ENCODE measurements at regions not wholly inside any gene's neighbourhood (a gene's known extent, or its start where the extent isn't known, plus 50 kb on each side); places are given as distances from the start of the nearest gene placed in this dataset.

DNA sequence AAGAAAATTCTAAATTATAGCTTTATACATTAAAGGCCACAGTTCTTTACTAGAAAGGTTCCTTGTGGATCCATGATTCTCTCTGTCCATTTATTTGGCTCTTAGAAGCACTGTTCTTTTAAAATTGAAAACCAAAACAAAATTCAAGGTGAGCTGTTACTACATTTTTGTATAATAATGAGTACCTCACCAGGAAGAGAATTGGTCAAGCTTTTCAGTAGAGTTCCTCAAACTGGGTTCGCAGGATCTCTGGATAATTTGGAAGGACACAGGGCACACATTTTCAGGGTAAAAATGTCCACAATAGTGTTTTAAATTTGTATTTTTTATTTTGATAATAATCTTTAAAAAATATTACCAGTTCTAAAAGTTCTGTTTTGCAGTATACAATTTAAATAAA is 93.0 kb downstream of the PPP1R3A start:
- DNase-seq (ENCODE audit: low read depth, low spot score) = no peak

DNA sequence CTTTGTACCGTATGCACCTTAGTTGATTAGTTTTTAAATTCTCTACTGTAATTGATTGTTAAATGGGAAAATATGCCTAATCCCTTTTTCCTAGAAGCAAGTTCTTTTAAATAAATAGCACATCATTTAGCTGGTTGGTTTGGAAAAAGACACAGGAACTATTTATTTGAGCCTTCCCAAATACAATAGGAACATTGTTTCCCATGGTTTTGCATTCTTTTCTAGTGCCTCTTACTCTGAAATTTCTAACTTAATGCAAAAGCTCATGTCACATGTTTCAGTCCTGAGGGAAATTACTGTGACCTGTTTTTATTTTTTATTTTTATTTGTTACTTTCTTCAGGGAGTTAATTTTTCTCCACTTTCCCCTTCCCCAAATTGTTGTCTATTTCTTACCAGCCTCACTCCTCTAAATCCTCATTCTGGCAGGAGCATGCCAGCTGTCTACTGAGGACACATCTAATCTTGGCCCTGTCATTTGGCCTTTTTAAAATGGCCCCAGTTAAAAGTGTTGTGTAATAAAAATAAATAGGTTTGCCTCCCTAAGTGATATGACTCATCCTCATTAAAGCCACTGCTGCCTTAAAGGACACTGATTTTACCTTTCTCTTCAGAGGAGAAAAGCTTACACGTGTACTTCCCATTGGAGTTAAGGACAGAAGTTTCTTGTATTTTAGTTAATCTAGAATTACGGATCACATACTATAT is 94.5 kb downstream of the PPP1R3A start:
- DNase-seq (ENCODE audit: low read depth, low spot score) = no peak

DNA sequence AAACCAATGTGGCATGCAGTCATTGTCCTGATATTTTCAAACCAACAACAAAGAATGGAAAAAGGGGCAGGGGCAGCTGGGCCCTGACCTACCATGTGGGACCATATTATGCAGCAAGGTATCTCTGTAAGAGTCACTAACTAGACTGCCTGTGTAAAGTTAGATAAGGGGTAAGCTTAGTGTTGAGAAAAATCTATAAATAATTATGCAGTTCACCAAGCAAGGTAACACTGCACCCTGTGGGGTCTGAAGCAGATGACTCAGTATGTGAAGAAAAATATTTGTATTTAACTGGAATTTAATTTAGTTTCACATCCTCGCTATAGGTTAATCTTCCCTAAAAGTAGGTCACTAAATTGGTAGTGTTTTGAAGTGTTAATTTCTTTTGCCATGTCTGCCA is 99.3 kb downstream of the PPP1R3A start:
- DNase-seq (ENCODE audit: low read depth, low spot score) = no peak

DNA sequence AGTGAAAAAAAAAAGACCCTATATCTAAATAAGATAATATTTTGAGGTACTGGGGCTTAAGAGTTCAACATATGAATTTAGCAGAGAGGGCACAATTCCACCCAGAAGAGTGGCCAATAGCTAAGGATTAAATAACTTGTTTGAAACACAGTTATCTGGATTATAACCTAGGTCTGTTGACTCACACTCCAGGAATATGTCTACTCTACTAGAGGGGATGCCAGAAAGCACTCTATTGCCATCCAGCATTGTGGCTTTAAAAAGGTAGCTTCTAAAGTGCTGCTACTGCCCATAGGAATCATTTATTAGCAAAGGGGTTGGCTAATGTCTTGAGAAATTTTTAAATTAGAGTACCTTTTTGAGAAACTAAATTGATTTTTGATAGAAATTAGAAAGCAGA is 102.2 kb downstream of the PPP1R3A start:
- no peak for DNase-seq (ENCODE audit: low read depth, low spot score)

DNA sequence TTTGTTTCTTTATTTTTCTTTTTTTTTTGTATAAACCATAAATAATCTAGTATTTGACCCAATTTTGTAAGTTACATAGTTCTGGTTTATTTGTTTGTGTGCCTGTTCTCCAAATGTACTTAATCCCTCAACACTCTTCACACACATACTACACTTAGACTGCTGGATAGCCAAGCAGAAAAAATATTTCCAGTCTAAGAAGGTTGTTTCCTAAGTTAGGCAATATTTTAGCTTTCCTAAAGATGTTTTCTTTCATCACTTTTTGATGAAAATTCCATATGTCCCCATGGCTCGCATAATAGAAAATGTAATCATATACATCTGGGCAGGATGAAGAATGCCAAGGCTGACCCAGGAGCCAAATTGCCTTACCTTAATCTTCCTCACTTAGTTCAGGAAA is 105.3 kb downstream of the PPP1R3A start:
- DNase-seq (ENCODE audit: low read depth, low spot score) = no peak

DNA sequence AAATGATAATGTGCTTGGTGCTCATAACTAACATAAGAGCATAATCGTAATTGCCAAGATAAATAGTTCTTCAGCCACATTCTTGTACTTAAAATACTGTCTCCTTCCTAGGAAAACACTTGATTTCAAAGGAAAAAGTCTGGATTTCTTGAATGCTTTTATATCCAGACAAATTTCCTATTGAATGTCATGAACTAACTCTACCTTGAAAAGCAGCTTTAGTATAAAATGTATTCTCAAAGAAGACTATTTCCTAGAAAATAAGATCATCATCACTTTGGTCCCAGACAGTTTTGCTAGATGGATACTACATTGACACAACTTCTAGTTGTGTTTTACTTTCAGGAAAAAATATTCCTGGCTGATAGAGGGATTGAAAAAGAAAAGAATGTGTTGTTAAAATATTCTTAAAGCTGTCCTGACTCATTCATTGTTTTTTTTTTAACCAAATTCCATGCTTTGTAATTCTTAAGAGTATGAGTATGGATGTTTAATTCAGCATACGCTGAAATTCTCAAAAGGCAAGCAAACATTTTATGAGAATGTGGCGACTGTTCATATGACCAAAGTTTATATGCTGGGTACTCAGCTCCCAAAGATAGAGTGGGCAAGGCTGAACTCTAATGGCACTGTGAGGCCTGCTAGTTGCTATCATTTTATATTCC is 106.1 kb downstream of the PPP1R3A start:
- no peak for DNase-seq (ENCODE audit: low read depth, low spot score)

DNA sequence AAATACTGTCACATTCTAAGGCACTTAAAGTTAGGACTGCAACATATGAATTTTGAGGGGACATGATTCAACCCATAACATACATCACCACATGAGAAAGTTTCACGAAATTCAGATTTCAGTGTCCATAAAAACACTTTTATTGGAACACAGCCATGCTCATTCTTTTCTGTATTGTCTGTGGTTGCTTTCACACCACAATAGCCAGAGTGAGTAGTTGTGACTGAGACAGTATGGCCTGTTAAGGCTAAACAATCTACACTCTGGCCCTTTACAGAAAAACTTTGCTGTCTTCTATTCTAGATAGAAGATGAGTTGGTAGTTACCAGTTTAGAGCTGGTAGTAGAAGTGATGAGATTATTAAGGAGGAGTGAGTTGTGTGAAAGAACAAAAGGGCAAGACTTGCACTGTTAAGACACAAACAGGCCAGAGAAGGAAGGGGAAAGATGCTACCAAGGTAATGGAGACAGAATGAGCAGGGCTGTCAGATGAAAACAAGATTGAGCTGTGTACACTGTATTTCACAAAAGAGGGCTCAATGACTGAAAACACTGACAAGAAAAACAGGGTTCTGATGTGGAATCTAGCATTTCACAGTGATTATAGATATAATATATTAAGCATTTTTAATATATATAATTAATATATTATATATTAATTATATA is 108.6 kb downstream of the PPP1R3A start:
- DNase-seq (ENCODE audit: low read depth, low spot score) = no peak

DNA sequence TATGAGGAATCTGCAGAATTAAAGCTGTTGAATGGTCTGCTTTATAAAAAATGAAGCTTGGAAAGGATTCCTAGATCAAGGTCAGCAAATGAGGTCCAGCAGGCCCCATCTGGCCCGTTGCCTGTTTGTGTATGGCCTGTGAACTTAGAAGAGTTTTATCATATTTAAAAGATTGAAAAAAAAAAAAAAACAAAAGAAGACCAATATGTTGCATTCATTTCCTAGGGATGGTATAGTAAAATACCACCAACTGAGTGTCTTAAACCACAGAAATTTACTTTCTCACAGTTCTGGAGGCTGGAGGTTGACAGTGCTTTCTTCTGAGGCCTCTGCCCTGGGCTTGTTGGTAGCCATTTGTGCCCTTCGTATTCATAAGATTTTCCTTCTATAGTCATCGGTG is 109.2 kb downstream of the PPP1R3A start:
- DNase-seq (ENCODE audit: low read depth, low spot score) = peak; percentile 55

DNA sequence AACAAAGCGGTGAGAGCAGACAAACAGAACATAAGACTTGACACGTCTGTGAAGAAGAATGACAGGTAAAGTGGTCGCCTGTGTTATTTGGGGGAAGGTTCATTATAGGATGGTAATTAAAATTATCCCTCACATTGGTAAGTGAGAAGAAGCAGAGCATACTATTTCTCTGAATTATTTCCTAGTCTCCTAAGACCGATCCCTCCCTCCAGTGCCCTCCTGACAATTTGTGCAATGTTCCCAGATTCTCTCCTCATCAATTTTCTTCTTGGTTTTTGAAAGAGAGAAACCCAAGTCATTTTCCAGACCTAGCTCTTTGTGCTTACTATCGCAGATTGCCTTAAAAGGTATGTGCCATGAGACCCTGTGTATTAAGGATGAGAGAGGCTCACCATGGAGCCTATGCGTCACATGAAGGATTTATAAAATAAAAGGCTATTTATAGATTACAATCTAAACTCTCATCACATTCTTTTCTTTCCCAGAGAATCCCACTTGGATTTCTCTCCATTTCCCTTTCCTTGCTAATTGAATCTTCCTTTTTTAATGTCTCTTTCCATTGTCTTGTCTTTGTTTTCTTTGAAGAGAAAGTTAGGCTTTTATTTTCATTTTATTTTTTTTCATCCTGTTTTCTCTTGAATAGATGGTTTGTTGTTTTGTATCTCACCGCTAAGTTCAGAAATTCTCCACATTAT is 112.0 kb downstream of the PPP1R3A start:
- peak; percentile 49 for DNase-seq (ENCODE audit: low read depth, low spot score)

DNA sequence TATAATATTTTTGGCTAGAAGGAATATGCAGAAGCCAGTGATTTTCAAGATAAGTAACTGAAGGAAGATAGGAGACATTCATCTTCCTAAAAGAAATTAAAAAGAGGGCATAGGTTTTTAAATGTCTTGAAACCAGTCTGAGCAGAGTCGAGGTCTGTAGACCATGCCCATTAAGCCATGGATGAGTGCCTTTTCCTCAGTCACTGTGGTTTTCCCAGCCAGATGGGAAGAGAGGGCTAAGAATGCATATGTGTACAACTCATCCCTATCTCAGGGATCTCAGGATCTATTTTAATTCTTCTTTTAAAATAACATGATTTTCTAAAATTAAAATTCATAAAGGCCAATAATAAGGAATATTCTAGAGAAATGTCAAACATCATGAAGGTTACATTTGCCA is 112.8 kb downstream of the PPP1R3A start:
- no peak for DNase-seq (ENCODE audit: low read depth, low spot score)

DNA sequence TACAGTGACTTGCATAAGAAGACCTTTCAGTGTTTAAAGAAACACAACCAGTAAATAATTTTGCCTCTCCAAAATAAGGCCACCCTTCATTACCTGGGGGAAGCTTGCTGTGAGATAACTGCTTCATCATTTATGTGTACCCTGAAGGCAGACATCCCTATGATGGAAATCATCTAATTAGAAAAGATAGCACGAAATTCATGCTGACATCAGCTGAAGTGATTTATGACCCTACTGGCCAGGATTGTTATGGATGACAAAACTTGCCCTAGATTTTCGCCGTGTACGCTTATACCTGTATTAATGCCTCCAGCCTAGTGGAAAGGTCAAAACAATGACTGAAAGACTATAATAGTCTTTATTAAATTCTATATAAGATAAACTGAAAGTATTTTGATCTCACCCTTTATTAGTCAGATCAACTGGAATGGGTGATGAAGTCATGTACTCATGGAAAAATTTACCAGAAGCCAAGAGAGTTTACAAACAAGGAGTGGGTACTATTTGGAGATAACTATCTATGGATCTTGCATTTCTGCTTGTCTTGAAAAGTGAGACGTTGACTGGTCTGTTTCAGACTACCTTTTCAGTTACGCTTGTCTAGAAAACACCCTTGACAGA is 114.2 kb downstream of the PPP1R3A start:
- no peak for DNase-seq (ENCODE audit: low read depth, low spot score)

DNA sequence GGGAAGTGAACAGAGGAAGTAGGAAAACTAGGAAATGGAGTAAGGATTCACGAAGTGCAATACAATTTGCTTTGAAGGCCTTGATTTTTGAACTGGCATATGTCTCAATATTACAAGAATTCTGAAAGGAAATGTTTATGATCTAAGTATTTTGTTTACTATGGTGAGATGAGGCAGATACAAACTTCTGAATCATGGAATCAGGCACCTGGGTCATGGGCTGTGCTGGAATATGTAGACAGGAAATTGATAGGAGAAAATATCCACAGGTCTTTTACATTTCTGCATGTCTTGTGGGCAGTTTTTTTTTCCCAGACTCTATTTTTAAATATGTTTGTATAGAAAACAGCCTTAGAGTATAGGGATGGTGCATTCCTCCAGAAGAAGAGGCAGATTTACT is 117.1 kb downstream of the PPP1R3A start:
- DNase-seq (ENCODE audit: low read depth, low spot score) = no peak

DNA sequence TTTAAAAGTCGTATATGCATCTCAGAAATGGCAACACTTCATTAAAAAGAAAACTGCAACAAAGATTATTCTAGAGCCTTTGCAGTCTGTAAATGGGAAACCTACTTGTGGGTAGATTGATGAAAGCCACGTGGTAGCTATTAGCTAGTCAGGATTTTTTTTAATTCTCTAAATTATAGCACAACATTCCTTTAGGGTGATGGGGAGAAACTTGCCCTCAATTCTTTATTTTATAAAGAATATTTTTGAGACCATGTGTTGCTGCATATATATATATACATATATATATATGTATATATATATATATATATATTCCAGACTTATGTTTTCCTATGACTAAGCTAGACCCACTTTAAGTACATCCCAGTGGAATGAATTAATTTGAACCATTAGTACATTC is 118.0 kb downstream of the PPP1R3A start:
- no peak for DNase-seq (ENCODE audit: low read depth, low spot score)

DNA sequence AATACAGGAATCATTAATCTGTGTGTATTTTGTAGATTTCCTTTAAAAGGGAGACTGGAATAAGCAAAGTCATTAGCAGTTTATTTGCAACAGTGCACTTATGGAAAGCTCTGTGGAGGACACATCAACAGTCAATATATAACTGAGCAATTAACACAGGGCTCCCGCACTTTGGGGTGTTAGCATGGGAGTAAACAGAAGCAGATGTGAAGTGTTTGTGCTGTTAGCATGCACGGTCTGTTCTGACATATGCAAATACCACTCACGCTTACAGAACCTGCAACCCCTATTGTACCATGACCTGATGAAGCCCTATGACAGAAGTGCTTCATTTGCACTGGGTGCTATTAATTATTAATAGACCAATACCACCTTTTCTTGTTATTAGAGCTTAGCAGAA is 118.9 kb downstream of the PPP1R3A start:
- no peak for DNase-seq (ENCODE audit: low read depth, low spot score)

DNA sequence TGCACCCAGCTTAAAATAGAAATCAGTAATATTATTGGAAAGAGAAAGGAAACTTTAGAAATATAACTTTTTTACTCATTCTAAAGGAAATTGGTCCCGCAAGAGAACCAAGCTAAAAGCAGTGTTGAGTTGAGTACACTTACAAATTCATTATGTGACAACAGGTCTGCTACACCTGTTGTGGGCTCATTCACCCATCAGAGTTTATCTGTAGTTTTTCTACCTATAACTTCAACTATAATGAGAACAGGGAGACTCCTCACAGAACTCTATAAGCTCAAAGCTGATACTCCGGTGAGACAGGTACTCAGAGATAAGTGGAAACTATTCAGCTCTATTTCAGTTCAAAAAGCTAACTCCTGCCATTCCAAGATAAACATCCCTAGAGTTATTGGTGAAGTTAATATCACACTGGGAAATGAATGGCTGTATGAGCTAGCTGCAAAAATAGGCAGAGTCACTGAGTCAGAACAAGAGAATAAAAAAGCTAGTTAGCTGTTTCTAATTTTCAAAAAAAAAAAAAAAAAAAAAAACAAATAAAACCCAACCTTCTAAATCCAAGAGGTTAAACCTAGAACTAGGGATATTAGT is 121.3 kb downstream of the PPP1R3A start:
- DNase-seq (ENCODE audit: low read depth, low spot score) = no peak

DNA sequence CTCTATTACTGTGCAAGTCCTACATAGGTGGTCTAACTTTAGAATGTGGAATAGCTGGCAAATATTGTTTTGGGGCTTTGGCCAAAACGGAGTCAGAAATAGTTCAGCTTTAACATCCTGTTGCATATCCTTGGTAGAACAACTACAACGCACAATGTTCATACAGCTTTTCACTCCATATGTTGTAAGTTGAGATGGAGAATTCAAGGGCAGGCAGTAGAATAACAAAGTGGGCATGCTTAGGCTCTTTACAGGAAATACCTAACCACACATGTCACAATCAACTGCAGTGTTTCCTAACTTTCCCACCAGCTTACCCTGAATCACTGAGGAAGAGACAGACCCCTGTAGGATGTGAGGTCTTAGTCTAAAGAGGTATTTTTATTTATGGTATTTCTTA is 122.3 kb downstream of the PPP1R3A start:
- DNase-seq (ENCODE audit: low read depth, low spot score) = peak; percentile 94

DNA sequence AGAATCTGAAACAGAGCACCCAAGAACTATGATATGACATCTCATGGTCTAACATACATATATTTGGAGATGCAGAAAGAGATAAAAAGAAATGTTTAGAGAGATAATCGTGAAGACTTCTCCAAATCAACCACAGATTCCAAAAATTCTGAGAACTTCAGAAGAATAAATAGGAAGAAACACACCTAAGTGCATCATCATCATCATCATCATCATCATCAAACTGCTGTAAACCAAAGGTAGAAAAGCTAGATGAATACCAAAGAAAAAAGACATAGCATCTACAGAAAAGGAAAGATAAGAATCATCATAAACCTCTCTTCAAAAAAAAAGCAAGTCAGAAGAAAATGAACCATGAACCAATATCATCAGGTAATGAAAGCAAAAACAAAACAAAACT is 124.2 kb downstream of the PPP1R3A start:
- no peak for DNase-seq (ENCODE audit: low read depth, low spot score)

DNA sequence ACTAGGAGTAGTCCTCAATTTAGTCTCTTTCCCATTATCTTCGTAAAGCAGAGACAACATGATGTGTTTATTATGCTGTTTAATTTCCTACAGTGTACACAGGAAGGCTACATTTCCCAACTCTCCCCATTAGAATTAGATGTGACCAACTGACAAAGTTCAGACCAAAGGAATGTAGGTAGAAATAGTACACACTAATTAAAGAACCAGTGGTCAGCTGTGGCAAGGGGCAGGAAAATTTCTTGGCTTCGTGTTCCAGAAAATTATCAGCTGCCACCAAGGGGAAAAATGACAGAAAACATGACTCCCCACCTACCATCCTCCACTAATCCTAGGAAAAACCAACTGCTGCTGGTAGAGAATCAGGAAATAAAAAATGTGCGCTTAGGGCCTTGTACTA is 125.6 kb downstream of the PPP1R3A start:
- no peak for DNase-seq (ENCODE audit: low read depth, low spot score)

DNA sequence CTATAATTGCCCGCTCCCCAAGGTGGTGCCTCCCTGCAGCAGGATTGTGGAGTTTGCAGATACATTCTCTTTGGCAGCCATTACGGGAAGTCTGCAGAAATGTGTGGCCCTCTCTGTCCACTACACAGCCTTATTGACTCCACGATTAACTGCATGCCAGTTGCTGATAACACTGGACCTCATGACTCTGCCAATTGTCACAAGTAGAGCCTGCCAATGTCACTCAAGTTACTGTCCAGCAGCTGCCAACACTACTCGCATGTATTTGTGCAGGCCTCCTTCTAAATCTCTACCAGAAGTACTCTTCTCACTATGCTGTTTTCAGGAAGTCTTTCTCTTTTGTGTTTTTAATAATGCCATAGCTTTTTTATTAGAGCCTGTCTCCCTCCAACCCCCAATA is 128.8 kb downstream of the PPP1R3A start:
- no peak for DNase-seq (ENCODE audit: low read depth, low spot score)

DNA sequence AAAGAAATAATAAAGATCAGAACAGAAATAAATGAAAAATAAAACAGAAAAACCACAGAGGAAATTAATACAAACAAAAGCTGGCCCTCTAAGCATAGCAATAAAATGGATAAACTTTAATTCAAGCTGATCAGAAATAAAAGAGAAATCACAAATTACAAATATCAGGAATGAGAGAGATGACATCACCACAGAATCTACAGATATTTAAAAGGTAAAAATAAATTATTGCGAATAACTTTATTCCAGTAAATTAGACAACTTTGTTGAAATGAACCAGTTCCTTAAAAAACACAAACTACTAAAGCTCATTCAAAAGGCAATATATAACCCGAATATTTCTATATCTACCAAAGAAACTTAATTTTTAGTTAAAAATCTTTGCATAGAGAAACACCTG is 131.7 kb downstream of the PPP1R3A start:
- DNase-seq (ENCODE audit: low read depth, low spot score) = no peak

DNA sequence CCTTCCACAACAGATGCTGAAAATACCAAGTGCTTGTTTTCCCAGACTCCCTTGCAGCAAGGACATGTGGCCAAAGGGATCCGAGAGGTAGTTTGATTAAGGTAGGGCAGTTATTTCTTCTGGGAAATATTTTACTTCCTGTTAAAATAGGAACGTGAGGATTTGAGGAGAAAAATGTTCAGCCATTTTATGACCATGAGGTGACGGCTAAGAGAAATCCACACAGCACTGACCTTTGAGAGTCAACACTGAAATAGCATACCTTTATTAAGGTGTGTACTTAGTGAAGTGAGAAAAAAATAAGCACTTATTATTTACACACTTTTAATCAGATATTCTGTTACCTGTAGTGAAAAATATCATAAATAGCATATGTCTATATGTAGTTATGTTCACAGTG is 133.9 kb downstream of the PPP1R3A start:
- DNase-seq (ENCODE audit: low read depth, low spot score) = no peak

DNA sequence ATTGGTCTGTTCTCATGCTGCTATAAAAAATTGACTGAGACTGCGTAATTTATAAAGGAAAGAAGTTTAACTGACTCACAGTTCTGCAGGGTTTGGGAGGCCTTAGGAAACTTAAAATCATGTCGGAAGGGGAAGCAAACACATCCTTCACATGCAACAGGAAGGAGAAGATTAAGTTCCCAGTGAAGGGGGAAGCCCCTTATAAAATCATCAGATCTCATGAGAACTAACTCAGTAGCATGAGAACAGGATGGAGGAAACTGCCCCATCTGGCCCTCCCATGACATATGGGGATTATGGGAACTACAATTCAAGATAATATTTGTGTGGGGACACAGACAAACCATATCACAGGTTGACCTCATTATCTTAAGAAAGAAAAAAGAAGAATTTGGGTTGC is 134.5 kb downstream of the PPP1R3A start:
- no peak for DNase-seq (ENCODE audit: low read depth, low spot score)
